GM23248 (cell line): ENCODE measurements at regions not wholly inside any gene's neighbourhood (a gene's known extent, or its start where the extent isn't known, plus 50 kb on each side); places are given as distances from the start of the nearest gene placed in this dataset.

Experiments used
- EZH2 ChIP-seq: fragments of 200-600 bp; sonication (generic); IDR thresholded peaks from 2 replicates; pipeline ENCODE4 v1.6.1; 2018; ENCODE audit warnings: antibody characterized with exemption, mild to moderate bottlenecking; ENCODE audit not compliant: insufficient read depth, poor library complexity, severe bottlenecking
- EZH2phosphoT487 ChIP-seq: fragments of 200-600 bp; sonication (generic); IDR thresholded peaks from 2 replicates; pipeline ENCODE4 v1.6.1; 2018; ENCODE audit warnings: antibody characterized with exemption, moderate library complexity, mild to moderate bottlenecking, low read depth; ENCODE audit not compliant: insufficient read depth

DNA sequence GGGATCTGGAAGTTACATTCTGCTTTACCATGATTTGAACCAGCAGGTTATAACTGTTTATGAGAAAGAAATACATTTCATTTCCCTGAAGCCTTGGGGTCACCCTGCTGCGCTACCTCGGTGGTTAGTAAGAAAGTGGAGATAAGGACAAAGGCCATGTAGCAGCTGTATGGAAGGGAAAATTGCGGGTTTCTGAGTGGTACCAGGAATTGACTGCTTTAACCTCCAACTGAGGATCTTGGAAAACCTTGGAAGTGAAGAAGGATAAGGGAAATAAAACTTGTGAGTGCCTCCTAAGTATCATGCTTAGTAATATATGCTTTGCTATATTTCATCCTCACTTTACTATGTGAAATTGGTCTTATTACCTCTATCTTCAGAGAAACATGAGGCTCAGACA lies 76.1 kb upstream of the GAP43 start:
- TF ChIP-seq EZH2 (no peak), EZH2phosphoT487 (no peak)
